GM23338 (cell line): ENCODE measurements at regions not wholly inside any gene's neighbourhood (a gene's known extent, or its start where the extent isn't known, plus 50 kb on each side); places are given as distances from the start of the nearest gene placed in this dataset.

Experiments used
- CREB1 ChIP-seq: fragments of 250-450 bp; sonication (Bioruptor Pico); IDR thresholded peaks from 2 replicates; pipeline ENCODE4 v1.5.0; 2020; ENCODE audit warnings: low read depth, mild to moderate bottlenecking, moderate library complexity
- CTCF ChIP-seq, 2 experiments: fragments of 200-600 bp in 1 of 2; sonication (generic) in 1 of 2; conservative IDR thresholded peaks; 2 replicates each; pipeline versions ENCODE4 v1.5.1 to v1.6.1; 2016 to 2017; ENCODE audit warnings: antibody characterized with exemption in 2 of 2, low read depth in 2 of 2, mild to moderate bottlenecking in 2 of 2, moderate library complexity in 1 of 2
- ETS1 ChIP-seq: IDR thresholded peaks from 2 replicates; pipeline ENCODE4 v1.6.1; 2016; ENCODE audit warnings: antibody characterized with exemption
- EZH2 ChIP-seq: fragments of 200-600 bp; sonication (generic); IDR thresholded peaks from one replicate; pipeline ENCODE4 v1.8.0; 2017; ENCODE audit warnings: antibody characterized with exemption, mild to moderate bottlenecking, low read depth; ENCODE audit not compliant: unreplicated experiment
- EZH2phosphoT487 ChIP-seq: fragments of 200-600 bp; sonication (generic); IDR thresholded peaks from one replicate; pipeline ENCODE4 v1.8.1; 2018; ENCODE audit warnings: antibody characterized with exemption; ENCODE audit not compliant: unreplicated experiment
- NANOG ChIP-seq: IDR thresholded peaks from 2 replicates; pipeline ENCODE4 v1.6.1; 2016; ENCODE audit warnings: antibody characterized with exemption, borderline replicate concordance
- POLR2AphosphoS5 ChIP-seq: IDR thresholded peaks from 2 replicates; pipeline ENCODE4 v1.6.1; 2016; ENCODE audit warnings: antibody characterized with exemption, low read depth
- REST ChIP-seq: IDR thresholded peaks from one replicate; pipeline ENCODE4 v1.6.1; 2018; ENCODE audit warnings: antibody characterized with exemption; ENCODE audit not compliant: unreplicated experiment

GRCh38 chrX:127300511-127300910 is 481.0 kb downstream of the PRR32 start:
- TF ChIP-seq CTCF (conservative IDR thresholded peaks at IDR 0.05; ENCODE audit: low read depth in 2 of 2), result no peak
- no peak for TF ChIP-seq EZH2phosphoT487
- no peak for TF ChIP-seq POLR2AphosphoS5
- TF ChIP-seq ETS1, result no peak
- TF ChIP-seq EZH2, result no peak
- TF ChIP-seq REST, result no peak
- no peak for TF ChIP-seq CREB1 (CRISPR knock-in tag)
- no peak for TF ChIP-seq NANOG
